GM21423 (cell line): ENCODE measurements at regions not wholly inside any gene's neighbourhood (a gene's known extent, or its start where the extent isn't known, plus 50 kb on each side); places are given as distances from the start of the nearest gene placed in this dataset.
"Not testable (repeated sequence)": the region's sequence is repeated elsewhere in the genome, so short reads cannot be mapped to it uniquely, and the experiment has no call there.

ENCODE experiments used
- ATAC-seq: cut with Tn5 transposase; IDR thresholded peaks from one replicate; pipeline ENCODE4 v1.9.1; 2021; ENCODE audit warnings: mild to moderate bottlenecking, moderate library complexity; ENCODE audit not compliant: unreplicated experiment

GRCh38 chr3:164927728-164928127 is 150.6 kb downstream of the SI start:
- ATAC-seq: no peak

- ATAC-seq: no peak
Observed at GRCh38 chr3:164918905-164919304, 159.4 kb downstream of the SI start.

GRCh38 chr3:164912916-164913315 is 165.4 kb downstream of the SI start:
- no peak for ATAC-seq

- ATAC-seq: no peak
Observed at GRCh38 chr3:164903820-164904451, 174.4 kb downstream of the SI start.

GRCh38 chr3:164897342-164897741 is 181.0 kb downstream of the SI start:
- no peak for ATAC-seq

- no peak for ATAC-seq
Observed at GRCh38 chr3:164890061-164890460, 188.2 kb downstream of the SI start.

- no peak for ATAC-seq
Observed at GRCh38 chr3:164883171-164883570, 195.1 kb downstream of the SI start.

- no peak for ATAC-seq
Observed at GRCh38 chr3:164879201-164879600, 199.1 kb downstream of the SI start.

GRCh38 chr3:164864454-164864853 is 213.8 kb downstream of the SI start:
- ATAC-seq: no peak

- no peak for ATAC-seq
Observed at GRCh38 chr3:164852866-164853265, 225.4 kb downstream of the SI start.

- no peak for ATAC-seq
Observed at GRCh38 chr3:164851905-164852304, 226.4 kb downstream of the SI start.

- ATAC-seq: no peak
Observed at GRCh38 chr3:164851204-164851603, 227.1 kb downstream of the SI start.

GRCh38 chr3:164848923-164849322 is 229.4 kb downstream of the SI start:
- no peak for ATAC-seq

GRCh38 chr3:164845739-164846138 is 232.6 kb downstream of the SI start:
- ATAC-seq: no peak

- no peak for ATAC-seq
Observed at GRCh38 chr3:164832216-164832615, 246.1 kb downstream of the SI start.

GRCh38 chr3:164818318-164818717 is 260.0 kb downstream of the SI start:
- no peak for ATAC-seq

- no peak for ATAC-seq
Observed at GRCh38 chr3:164814106-164814505, 264.2 kb downstream of the SI start.

- no peak for ATAC-seq
Observed at GRCh38 chr3:164812042-164812441, 266.3 kb downstream of the SI start.

- no peak for ATAC-seq
Observed at GRCh38 chr3:164806188-164806587, 272.1 kb downstream of the SI start.

- no peak for ATAC-seq
Observed at GRCh38 chr3:164794099-164794498, 284.2 kb downstream of the SI start.

- ATAC-seq: no peak
Observed at GRCh38 chr3:164791263-164791662, 287.0 kb downstream of the SI start.

GRCh38 chr3:164784407-164784806 is 293.9 kb downstream of the SI start:
- not testable (repeated sequence) for ATAC-seq

GRCh38 chr3:164781755-164782154 is 296.5 kb downstream of the SI start:
- ATAC-seq: no peak
